HG02938 (cell line): ENCODE measurements at regions not wholly inside any gene's neighbourhood (a gene's known extent, or its start where the extent isn't known, plus 50 kb on each side); places are given as distances from the start of the nearest gene placed in this dataset.
A peak's percentile ranks its signal among the peaks of the same experiment; 100 is the strongest.

Experiments used
- ATAC-seq: cut with Tn5 transposase; IDR thresholded peaks from one replicate; pipeline ENCODE4 v1.9.1; 2021; ENCODE audit warnings: mild to moderate bottlenecking, moderate library complexity; ENCODE audit not compliant: unreplicated experiment

GRCh38 chr2:164186591-164186990, 434.7 kb downstream of the GRB14 start:
- no peak for ATAC-seq

GRCh38 chr2:164182116-164182627, 439.1 kb downstream of the GRB14 start:
- no peak for ATAC-seq

- ATAC-seq = peak; percentile 52
These were observed 442.3 kb downstream of the GRB14 start for GRCh38 chr2:164178835-164179465.

DNA sequence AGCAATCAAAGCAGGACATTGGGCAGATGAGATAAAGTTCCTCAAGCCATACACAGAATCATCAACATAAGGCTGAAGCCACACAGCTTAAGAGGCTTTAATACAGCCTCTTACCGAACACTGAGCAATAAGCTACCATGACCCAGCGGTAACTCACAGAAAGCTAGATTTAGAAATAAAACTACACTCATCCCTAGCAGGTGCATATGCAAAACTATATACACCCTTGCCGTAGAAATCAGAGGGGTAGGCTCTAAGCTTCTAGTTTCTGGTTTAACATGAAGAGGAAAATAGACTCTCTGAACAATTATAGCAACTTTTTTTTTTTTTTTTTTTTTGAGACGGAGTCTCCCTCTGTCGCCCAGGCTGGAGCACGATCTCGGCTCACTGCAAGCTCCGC, 428.8 kb upstream of the FIGN start:
- ATAC-seq = no peak

GRCh38 chr2:164155558-164155957, 419.8 kb upstream of the FIGN start:
- no peak for ATAC-seq

- ATAC-seq = no peak
These were observed 415.7 kb upstream of the FIGN start for GRCh38 chr2:164151522-164151921.

DNA sequence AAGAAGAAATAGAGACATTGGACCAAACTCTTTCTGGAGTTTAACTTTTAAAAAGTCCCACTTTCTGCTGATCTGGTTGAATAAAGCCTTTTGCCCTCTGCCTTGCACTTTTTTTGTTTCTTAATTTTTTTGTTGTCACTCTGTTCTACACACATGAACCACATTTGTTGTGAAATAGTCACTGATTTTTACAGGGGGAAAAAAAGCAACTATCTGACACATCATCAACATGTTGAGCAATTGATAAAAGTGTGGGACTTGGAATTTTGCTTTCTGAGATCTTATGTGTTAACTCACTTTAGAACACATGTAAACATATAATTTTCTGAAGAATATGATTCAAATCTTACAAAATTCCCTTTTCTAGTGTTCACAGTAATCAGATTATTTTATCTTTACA, 414.8 kb upstream of the FIGN start:
- ATAC-seq = no peak

DNA sequence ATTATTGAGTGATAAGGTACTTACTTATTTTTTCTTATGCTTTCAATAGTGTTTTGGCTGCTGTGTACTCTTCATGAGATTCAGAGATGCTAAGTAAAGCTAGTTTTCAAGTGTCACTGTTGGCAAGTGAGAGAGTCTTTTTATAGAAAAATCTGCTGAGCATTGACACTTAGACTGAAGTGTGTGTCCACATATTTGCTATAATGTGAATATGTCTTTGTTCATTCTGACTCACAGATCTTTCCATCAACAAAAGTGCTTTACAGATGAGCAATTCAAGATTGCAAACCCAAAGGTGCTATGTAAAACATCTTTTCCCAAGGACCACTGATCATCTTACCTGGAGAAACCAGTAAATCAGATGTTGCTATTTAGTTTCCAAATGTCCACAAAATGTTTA, 410.6 kb upstream of the FIGN start:
- no peak for ATAC-seq

GRCh38 chr2:164145093-164145987, 409.5 kb upstream of the FIGN start:
- no peak for ATAC-seq

- ATAC-seq = no peak
These were observed 407.5 kb upstream of the FIGN start for GRCh38 chr2:164143183-164143930.

DNA sequence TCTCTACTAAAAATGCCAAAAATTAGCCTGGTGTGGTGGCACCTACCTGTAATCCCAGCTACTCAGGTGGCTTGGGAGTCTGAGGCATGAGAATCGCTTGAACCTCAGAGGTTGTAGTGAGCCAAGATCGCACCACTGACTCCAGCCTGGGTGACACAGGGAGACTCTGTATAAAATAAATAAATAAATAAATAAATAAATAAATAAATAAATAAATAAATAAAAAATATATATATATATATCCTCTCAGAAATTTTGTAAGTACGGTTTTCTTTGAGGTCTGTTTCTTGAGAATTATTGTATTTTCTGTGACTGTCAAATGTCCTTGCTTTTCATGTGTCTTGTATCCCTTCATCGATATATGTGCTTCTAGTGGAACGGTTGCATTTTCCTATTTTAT, 406.9 kb upstream of the FIGN start:
- ATAC-seq = no peak

- ATAC-seq = no peak
These were observed 405.5 kb upstream of the FIGN start for GRCh38 chr2:164141271-164141670.

DNA sequence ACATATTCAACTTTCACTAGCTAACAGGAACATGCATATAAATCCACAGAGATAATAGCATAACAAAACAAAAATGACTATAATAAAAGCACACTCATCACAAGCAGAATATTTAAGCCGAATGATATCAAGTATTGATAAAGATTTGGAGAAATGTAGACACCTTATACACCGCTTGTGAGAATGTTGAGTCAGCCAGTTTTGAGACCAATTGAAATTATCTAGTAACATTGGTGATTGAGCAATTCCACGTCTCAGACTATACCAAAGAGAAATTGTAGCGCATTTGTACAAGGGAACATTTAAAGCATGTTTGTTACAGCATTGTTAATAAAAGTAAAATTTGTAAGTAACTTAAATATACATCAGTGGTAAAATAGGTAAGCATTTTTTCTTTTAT, 402.9 kb upstream of the FIGN start:
- no peak for ATAC-seq

DNA sequence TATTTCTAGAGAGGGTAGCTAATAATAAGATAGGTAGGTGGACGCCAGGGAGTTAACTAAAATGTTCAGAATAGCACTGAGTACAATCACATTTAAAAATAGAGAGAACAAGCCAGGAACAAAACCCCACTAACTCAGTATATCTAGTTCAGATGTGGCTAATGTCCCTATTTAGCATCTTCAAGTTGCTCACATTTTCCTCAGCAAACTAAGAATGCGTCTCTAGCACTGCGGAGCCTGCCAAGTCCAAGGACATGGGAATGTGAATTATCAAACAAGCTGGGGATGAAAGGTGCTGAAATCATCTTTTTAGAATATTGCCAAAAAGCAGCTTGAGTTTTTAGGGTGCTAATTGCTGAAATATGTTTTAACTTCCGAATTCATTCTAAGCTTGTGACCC, 398.5 kb upstream of the FIGN start:
- no peak for ATAC-seq

DNA sequence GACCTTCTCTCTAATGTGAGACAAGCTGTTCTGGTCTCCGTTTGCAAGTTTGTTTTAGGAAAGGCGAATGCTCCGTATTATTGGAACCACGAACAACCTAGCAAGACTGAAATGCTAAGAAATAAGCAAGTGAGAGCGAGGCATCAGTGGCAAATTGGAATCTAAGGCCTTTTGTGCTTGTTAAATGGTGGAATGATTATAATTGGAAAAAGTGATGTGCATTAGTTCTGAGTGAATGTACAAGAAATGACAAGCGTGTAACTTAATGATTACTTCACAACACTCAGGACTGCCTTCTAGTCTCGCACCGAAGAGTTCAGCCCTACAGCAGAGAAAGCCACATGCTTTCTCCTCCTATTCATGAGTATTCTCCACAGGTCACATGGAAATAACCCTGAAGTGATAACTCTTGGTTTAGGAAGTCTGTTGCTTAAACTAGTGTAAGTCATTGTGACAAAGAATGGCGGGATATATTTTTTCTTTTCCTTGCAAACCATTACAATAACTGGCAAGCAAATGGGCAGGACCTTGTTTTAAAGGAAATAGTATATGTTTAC, 392.2 kb upstream of the FIGN start:
- no peak for ATAC-seq

DNA sequence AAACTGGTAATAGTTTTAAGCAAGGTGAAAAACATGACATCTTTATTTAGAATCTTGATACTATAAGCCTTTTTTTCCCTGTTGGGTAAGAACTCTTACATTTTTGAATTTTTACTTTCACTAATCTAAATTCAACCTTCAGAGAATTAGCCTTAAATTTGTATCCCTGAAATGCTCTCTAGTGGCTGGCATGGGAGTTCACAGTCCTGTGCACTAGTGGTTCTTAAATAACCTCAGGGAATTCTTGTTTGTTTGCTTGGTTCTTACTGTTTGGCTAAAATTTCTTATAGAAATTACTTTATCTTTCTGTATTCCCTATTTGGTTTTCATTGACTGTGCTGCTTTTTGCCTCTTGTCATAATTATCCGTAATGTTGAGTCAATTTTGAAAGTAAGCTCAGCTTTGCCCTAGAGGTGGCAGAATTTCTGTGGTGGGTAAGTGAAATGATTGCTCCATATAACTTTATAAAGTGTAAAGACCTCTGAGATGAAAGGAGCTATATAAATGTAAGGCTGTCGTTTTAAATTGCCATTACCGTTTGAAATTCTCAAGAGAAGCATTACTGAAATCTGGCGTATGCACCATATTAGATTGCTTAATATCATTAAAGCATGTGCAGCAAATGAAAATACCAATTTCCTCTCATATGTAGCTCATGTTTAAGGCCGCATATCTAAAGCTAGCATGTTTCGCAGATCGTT, 391.3 kb upstream of the FIGN start:
- ATAC-seq = no peak

DNA sequence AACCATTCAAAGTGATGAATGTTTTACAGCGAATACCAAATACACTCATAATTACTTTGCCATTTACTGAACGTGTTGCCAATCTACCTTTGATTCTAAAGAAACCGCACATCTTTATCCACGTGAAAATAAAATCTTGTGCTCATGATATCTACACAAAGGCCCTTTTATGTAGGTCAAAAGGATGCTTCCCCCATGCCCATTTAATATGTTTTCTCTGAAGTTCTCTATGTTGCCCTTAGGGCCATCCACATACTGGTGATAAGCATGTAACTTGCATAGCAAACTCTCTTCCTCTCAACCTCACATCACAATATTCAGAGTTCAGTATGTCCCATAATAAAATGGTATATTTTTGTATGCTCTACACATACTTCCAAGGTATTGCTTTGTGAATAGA, 380.0 kb upstream of the FIGN start:
- no peak for ATAC-seq

- ATAC-seq = no peak
These were observed 379.1 kb upstream of the FIGN start for GRCh38 chr2:164114937-164115336.

GRCh38 chr2:164112105-164112504, 376.3 kb upstream of the FIGN start:
- no peak for ATAC-seq

DNA sequence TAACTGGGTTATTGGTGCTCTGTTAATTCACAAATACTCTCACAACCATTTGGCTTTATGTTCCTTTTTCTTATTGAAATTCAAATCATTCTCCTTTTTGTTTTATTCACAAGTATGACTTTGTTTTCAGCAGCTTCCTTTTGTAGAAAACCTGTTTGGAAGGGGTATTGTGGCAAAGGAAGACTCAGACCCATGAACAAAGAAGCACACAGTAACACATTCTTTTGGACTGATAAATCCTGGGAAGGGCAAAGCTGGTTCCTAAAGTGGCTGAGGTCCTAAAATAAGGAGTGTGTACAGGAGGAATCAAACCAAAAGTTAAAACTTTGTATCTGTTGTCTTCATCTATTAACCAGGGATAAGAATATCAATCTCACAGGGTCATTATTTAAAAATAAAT, 374.7 kb upstream of the FIGN start:
- no peak for ATAC-seq

DNA sequence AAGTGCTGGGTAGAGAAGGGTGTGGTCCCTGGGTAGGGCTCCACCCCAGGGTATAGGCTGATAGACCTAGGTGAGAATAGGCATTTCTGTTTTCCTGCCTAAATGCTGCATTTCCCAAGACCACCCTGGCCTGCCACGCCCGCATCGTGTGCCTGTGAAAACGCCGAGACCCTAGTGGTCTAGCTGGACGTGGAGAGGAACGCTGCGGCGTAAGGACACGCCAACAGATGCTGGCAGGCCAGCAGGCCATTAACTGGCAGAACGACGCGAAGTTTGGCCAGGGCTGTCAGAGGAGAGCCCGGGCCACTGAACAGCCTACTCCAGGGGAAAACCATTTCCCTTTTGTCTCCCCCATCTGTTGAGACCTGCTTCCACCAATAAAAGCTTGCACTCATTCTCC, 373.2 kb upstream of the FIGN start:
- ATAC-seq = no peak
